NCI-H1105 treated with DMSO at 0.1 percent for 48 hours (cell line): ENCODE measurements at regions not wholly inside any gene's neighbourhood (a gene's known extent, or its start where the extent isn't known, plus 50 kb on each side); places are given as distances from the start of the nearest gene placed in this dataset.

Source experiments
- DNase-seq: peaks from one replicate; lab custom pipeline; 2025; lab: John Stamatoyannopoulos, UW

DNA sequence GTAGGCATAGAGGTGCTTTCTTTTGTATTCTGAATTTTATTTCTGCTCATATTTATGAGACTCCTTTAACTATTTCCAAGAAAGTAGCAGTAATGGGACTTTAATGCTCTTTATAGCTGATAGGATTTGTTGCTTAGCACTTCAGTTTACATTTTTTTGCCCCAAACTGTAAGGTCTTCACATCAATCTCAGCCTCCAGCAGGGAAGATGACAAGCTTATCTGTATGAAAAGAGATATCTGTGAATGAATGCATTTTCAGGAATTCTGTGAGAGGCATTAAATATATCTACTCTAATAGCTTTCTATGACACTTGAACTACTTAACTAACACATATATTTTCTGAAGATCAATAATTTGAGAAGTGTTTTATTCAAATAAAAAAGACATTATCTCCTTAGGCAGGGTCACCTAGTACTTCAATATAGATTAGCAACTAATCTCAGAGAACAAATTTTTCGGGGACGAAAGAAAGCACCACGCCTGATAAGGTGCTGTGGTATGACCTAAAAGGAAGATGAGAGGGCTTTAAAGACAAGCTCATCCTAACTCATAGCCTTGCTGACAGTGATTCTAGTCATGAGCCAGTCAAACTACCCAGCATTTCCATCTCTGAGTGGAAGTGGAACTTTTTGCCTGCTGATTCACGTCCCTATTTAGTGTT, 766.1 kb upstream of the CNTNAP5 start:
- no peak for DNase-seq

- no peak for DNase-seq
These were observed 762.2 kb upstream of the CNTNAP5 start for GRCh38 chr2:123262856-123263255.

- no peak for DNase-seq
These were observed 741.7 kb upstream of the CNTNAP5 start for GRCh38 chr2:123283431-123283830.

GRCh38 chr2:123303731-123304130, 721.4 kb upstream of the CNTNAP5 start:
- DNase-seq = no peak
